Rectal smooth muscle tissue (tissue), 1 donor: ENCODE measurements at regions not wholly inside any gene's neighbourhood (a gene's known extent, or its start where the extent isn't known, plus 50 kb on each side); places are given as distances from the start of the nearest gene placed in this dataset.
"Not testable (repeated sequence)": the region's sequence is repeated elsewhere in the genome, so short reads cannot be mapped to it uniquely, and the experiment has no call there.

ENCODE experiments used
- H3K27ac ChIP-seq: one replicate; pipeline ENCODE4 v1.7.0; 2013; ENCODE audit warnings: low read depth, low read length, inconsistent platforms
- H3K27me3 ChIP-seq: one replicate; pipeline ENCODE4 v1.7.0; 2013; ENCODE audit warnings: low read length; ENCODE audit not compliant: control insufficient read depth, insufficient read depth
- H3K36me3 ChIP-seq: one replicate; pipeline ENCODE4 v1.7.0; 2013; ENCODE audit warnings: low read length; ENCODE audit not compliant: control insufficient read depth, insufficient read depth
- H3K4me1 ChIP-seq: one replicate; pipeline ENCODE4 v1.7.0; 2013; ENCODE audit warnings: low read length; ENCODE audit not compliant: control insufficient read depth, insufficient read depth
- H3K4me3 ChIP-seq: one replicate; pipeline ENCODE4 v1.7.0; 2013; ENCODE audit warnings: low read length
- H3K9ac ChIP-seq: one replicate; pipeline ENCODE4 v1.7.0; 2013; ENCODE audit warnings: low read length

GRCh38 chr12:67877727-67878126 lies 111.5 kb upstream of the IFNG-AS1 start:
- Histone ChIP-seq H3K4me3 (no peak overlapping the region), H3K27me3 (no peaks in the 10 kb centered on the region), H3K27ac (no peak overlapping the region), H3K4me1 (no peaks in the 10 kb centered on the region), H3K36me3 (no peaks in the 10 kb centered on the region), H3K9ac (no peak overlapping the region)

DNA sequence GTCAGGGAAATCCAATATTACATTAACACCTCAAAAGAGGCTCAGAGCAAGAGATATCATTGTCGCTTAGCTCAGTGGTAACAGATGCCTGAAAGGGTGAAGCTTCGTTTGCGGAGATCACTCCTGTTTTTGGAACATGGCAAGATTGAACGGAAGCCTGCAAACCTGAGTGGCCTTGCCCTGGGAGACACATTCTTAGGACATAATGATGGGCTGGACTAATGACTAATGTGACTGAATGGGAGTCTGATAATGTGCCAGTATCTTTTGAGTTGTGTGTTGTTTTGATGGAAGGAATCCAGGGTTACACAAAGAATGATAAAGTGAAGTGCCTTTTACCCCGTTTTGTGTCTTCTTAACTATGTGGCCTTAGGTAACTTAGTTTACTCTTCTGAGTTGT lies 109.3 kb upstream of the IFNG-AS1 start:
- Histone ChIP-seq H3K27ac (no peak overlapping the region), H3K4me1 (peaks cover 9% of the 10 kb centered on the region), H3K4me3 (no peak overlapping the region), H3K9ac (no peak overlapping the region), H3K36me3 (no peaks in the 10 kb centered on the region), H3K27me3 (no peaks in the 10 kb centered on the region)

DNA sequence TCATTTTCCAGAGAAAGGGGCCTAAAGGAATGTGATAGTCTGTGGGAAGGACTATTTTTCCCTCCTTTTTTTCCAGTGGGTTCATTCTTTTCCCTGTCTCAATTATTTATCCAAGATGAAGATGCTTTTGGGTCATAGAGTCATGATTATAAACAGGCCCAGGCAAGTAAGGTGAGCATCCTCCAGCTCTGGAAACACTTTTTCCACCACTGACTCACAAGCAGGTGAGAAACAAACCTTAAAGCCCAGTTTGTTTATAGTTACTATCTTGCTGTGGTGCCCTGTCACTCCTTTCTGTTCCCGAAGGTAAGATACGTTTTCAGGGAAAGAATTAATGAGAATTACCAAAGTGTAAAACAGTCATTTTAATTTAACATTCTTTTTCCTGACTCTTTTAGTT lies 107.7 kb upstream of the IFNG-AS1 start:
- Histone ChIP-seq H3K27me3 (no peaks in the 10 kb centered on the region), H3K9ac (no peak overlapping the region), H3K4me1 (peaks cover 9% of the 10 kb centered on the region), H3K27ac (no peak overlapping the region), H3K36me3 (no peaks in the 10 kb centered on the region), H3K4me3 (no peak overlapping the region)

DNA sequence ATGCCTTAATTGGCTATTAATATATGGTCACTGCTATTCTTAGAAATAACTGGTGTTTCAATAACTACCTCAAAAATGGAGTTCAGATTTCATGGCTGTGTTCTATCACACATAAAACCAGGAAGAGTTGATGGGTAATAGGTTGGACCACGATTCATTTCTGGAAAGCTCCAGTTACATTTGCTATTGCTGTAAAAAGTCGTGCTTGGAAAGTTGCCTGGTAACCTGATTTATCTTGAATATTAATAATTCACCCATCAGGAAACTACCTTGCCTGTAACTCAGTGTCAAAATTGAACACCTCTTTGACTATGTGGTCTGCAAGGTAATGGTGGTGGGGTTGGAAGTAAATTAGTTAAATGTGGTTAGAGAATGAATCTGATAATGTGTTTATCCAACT lies 104.7 kb upstream of the IFNG-AS1 start:
- Histone ChIP-seq H3K4me1 (peaks cover 9% of the 10 kb centered on the region), H3K4me3 (no peak overlapping the region), H3K36me3 (no peaks in the 10 kb centered on the region), H3K27me3 (no peaks in the 10 kb centered on the region), H3K27ac (peak overlapping the region; percentile 13), H3K9ac (no peak overlapping the region)

DNA sequence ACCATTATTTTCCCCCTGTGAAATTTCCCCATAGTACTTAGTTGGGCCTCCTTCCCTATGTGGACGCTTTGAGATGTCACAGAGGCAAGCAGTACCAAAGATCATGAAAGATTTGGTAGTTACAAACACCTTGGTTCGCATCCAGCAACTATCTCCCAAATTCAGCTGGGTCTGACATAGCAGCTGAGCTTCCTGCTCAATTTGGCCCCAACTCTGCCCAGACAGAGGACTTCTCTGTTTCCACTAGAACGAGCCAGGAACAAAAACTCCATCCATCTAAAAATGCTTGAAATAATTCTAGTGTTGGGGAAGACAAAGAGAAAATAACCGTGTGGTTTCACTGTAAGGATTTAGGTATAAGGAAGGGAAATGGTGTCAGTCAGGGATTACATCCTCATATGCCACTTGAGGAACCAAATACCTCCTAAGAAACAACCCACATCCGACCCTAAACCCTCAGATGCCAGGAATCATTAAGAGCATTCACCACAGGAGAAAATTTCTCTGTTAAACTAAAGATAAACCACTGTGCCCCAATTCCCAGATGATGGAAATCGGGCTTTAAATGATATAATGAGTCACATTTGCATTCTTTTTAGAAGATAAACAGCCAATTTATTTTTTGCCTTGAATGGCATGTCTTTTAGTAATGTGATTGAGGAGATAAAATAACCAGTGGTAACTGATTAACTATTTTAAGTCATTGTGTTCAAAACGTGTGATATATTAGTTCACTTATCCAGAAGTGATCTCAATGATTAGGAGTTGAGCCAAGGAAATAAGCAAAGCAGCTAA lies 103.7 kb upstream of the IFNG-AS1 start:
- Histone ChIP-seq H3K4me3 (no peak overlapping the region), H3K36me3 (no peaks in the 10 kb centered on the region), H3K4me1 (peaks cover 9% of the 10 kb centered on the region), H3K9ac (no peak overlapping the region), H3K27me3 (no peaks in the 10 kb centered on the region), H3K27ac (no peak overlapping the region)

DNA sequence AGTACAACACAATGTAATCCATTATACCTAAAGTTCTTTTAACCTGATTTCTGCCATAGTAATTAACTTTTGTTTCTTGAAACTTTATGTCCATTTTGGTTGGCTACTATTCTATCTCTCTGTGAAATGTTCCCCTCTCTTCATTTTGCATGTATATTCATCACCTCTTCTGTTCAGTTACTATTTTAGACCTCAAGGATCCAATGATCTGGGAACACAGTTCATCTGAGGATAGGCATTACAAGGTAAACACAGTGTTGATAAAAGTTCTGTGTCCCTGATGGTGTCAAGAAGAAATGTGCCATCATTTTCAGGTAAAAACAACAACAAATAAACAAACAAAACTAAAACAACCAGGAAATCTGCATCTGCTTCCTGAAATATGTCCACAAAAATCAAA lies 102.2 kb upstream of the IFNG-AS1 start:
- Histone ChIP-seq H3K9ac (no peak overlapping the region), H3K36me3 (no peaks in the 10 kb centered on the region), H3K27me3 (no peaks in the 10 kb centered on the region), H3K27ac (no peak overlapping the region), H3K4me1 (peaks cover 9% of the 10 kb centered on the region), H3K4me3 (no peak overlapping the region)

GRCh38 chr12:67889931-67890330 lies 99.3 kb upstream of the IFNG-AS1 start:
- no peak overlapping the region for H3K27ac ChIP-seq
- no peak overlapping the region for H3K4me3 ChIP-seq
- H3K36me3 ChIP-seq, result no peaks in the 10 kb centered on the region
- no peaks in the 10 kb centered on the region for H3K27me3 ChIP-seq
- H3K4me1 ChIP-seq, result no peaks in the 10 kb centered on the region
- no peak overlapping the region for H3K9ac ChIP-seq

DNA sequence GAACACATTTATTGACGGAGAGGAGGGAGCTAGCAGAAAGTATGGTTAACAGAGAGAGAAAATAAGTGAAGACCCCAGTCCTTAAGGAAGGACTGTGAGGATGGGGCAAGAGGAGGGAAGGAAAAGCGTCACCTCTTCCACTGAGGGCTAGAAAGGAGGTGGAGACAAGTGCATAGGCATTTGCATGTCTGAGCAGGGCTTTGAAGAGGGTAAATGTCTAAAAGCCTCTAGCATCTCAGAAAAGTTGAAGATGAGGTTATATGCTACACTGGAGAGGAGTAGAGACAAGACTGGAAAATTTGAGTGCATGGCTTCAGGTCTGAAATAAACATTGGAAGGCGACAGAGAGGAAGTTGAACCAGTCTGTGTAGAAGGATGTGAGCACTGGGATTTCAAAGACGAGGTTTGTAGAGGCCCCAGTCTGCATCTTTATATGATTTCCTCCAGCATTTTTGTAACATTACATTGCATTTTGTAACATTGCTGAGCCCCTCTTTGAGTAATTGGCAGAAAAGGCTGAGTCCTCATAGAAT lies 98.5 kb upstream of the IFNG-AS1 start:
- H3K9ac ChIP-seq, result no peak overlapping the region
- H3K27ac ChIP-seq, result no peak overlapping the region
- H3K4me3 ChIP-seq, result no peak overlapping the region
- no peaks in the 10 kb centered on the region for H3K27me3 ChIP-seq
- no peaks in the 10 kb centered on the region for H3K4me1 ChIP-seq
- H3K36me3 ChIP-seq, result no peaks in the 10 kb centered on the region

DNA sequence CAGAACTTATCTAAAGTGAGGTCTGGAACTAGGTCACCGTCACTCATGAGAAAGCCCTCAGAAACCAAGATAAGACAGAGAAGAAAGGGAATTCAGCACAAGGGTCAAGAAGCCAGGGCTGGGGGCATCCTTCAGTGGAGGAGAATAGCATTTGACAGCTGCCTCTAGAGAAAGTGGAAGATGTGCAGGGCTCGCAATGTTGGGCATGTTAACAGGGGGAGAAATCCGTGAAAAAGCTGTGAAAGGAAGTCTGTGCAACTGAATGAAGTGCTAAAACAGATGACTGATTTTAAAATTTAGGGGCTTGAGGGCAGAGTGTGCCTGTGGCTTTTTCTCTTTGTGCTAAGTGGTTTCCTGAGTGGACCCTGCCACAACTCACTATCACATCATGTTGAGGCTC lies 97.7 kb upstream of the IFNG-AS1 start:
- Histone ChIP-seq H3K4me3 (no peak overlapping the region), H3K4me1 (no peaks in the 10 kb centered on the region), H3K9ac (no peak overlapping the region), H3K27ac (no peak overlapping the region), H3K36me3 (no peaks in the 10 kb centered on the region), H3K27me3 (no peaks in the 10 kb centered on the region)

GRCh38 chr12:67892259-67893021 lies 96.8 kb upstream of the IFNG-AS1 start:
- H3K27ac ChIP-seq, result no peak overlapping the region
- no peak overlapping the region for H3K4me3 ChIP-seq
- H3K36me3 ChIP-seq, result no peaks in the 10 kb centered on the region
- H3K9ac ChIP-seq, result no peak overlapping the region
- no peaks in the 10 kb centered on the region for H3K27me3 ChIP-seq
- H3K4me1 ChIP-seq, result no peaks in the 10 kb centered on the region

DNA sequence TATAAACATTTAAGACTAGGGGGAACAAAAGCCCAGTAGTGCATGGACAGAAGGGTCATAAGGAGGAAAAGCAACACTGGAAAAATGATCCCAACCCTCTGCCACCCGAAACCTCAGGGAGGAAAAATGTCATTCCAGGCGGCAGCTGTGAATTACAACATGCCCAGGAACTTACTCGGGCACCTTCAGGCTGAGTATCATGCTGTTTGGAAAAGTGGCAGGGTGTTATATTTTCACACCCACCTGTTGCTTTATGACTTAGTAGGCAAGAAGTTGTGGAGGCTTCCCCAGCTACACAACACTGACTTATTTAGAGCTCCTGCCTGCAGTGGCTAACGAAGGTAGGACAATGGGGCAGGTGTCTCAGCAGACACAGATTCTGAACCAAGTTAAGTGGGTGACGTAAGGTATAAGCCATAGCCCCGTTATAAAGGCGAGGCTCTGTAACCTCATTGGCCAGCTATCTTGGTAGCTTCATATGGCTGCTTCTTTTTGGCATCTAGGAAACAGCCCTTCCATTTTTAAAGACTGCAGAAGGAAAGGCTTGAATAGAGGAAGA lies 96.1 kb upstream of the IFNG-AS1 start:
- Histone ChIP-seq H3K4me3 (no peak overlapping the region), H3K27ac (no peak overlapping the region), H3K4me1 (no peaks in the 10 kb centered on the region), H3K9ac (no peak overlapping the region), H3K36me3 (no peaks in the 10 kb centered on the region), H3K27me3 (no peaks in the 10 kb centered on the region)

GRCh38 chr12:67900418-67900817 lies 88.8 kb upstream of the IFNG-AS1 start:
- H3K4me1 ChIP-seq, H3K9ac ChIP-seq, H3K27me3 ChIP-seq, H3K4me3 ChIP-seq, H3K27ac ChIP-seq, H3K36me3 ChIP-seq: not testable (repeated sequence)
